D721Med (cell line): ENCODE measurements at regions not wholly inside any gene's neighbourhood (a gene's known extent, or its start where the extent isn't known, plus 50 kb on each side); places are given as distances from the start of the nearest gene placed in this dataset.
"Not testable (repeated sequence)": the region's sequence is repeated elsewhere in the genome, so short reads cannot be mapped to it uniquely, and the experiment has no call there.

Experiments used
- DNase-seq: peaks from one replicate; pipeline ENCODE4 v3.0.0; 2011; ENCODE audit warnings: low spot score; ENCODE audit not compliant: insufficient read length
- FAIRE-seq: peaks from 2 replicates; lab custom pipeline; 2011; peaks lifted over from hg19 to GRCh38; lab: Jason Lieb, UNC
- CTCF ChIP-seq: IDR thresholded peaks from 2 replicates; pipeline ENCODE4 v1.5.1; 2012; ENCODE audit warnings: mild to moderate bottlenecking, control low read depth; ENCODE audit not compliant: insufficient read depth; ENCODE audit errors: missing control alignments

- TF ChIP-seq CTCF, result no peak
- FAIRE-seq (no peak), DNase-seq (no peak)
Measured at GRCh38 chr15:81056304-81056703, 55.6 kb downstream of the TLNRD1 start.

- TF ChIP-seq CTCF, result no peak
- no peak for DNase-seq
- no peak for FAIRE-seq
Measured at GRCh38 chr15:81060470-81060869, 59.7 kb downstream of the TLNRD1 start.

GRCh38 chr15:81060907-81061306, 60.2 kb downstream of the TLNRD1 start:
- no peak for DNase-seq
- no peak for TF ChIP-seq CTCF
- FAIRE-seq, result no peak

GRCh38 chr15:81061490-81062253, 60.9 kb downstream of the TLNRD1 start:
- no peak for TF ChIP-seq CTCF
- FAIRE-seq (no peak), DNase-seq (no peak)

- no peak for TF ChIP-seq CTCF
- no peak for FAIRE-seq
- no peak for DNase-seq
Measured at GRCh38 chr15:81062937-81063336, 62.2 kb downstream of the TLNRD1 start.

- TF ChIP-seq CTCF, result no peak
- DNase-seq, result no peak
- no peak for FAIRE-seq
Measured at GRCh38 chr15:81064253-81064652, 63.5 kb downstream of the TLNRD1 start.

GRCh38 chr15:81067567-81067966, 66.5 kb upstream of the CFAP161 start:
- DNase-seq, FAIRE-seq: not testable (repeated sequence)
